H1 (cell line): ENCODE measurements at regions not wholly inside any gene's neighbourhood (a gene's known extent, or its start where the extent isn't known, plus 50 kb on each side); places are given as distances from the start of the nearest gene placed in this dataset.

Source experiments
- CBX5 ChIP-seq: fragments of 300-800, 300-1000 bp; sonication (generic); IDR thresholded peaks from 2 replicates; pipeline ENCODE4 v1.7.1; 2016; ENCODE audit warnings: antibody characterized with exemption, low read length, low read depth
- CHD7 ChIP-seq: fragments of 300-600 bp; sonication (generic); IDR thresholded peaks from 2 replicates; pipeline ENCODE4 v1.7.1; 2012; ENCODE audit warnings: low read length, moderate library complexity, mild to moderate bottlenecking, inconsistent platforms; ENCODE audit not compliant: insufficient replicate concordance
- CREB1 ChIP-seq: IDR thresholded peaks from 2 replicates; pipeline ENCODE4 v1.6.1; 2012; ENCODE audit warnings: inconsistent platforms

GRCh38 chr6:156719395-156719719, 57.8 kb upstream of the ARID1B start (continued):
- no peak for TF ChIP-seq CHD7
- no peak for TF ChIP-seq CBX5
- TF ChIP-seq CREB1, result no peak
